Activated CD8-positive, alpha-beta T cell treated with anti-CD3 and anti-CD28 coated beads for 36 hours (primary cell): ENCODE measurements at regions not wholly inside any gene's neighbourhood (a gene's known extent, or its start where the extent isn't known, plus 50 kb on each side); places are given as distances from the start of the nearest gene placed in this dataset.

ENCODE experiments used
- ATAC-seq: fragments of 200-7000 bp; cut with Tn5 transposase; one replicate; pipeline ENCODE4 v1.10.0; 2021; ENCODE audit warnings: mild to moderate bottlenecking, moderate library complexity
- CTCF ChIA-PET: fragments of 350-600 bp; sonication (Branson Sonifier 250); formaldehyde crosslinking; loops from one replicate; lab custom pipeline; 2021; ENCODE audit warnings: antibody characterized with exemption; lab: Charles Lee
- POLR2A ChIA-PET: fragments of 350-600 bp; sonication (Branson Sonifier 250); formaldehyde crosslinking; loops from one replicate; lab custom pipeline; 2021; ENCODE audit warnings: antibody characterized with exemption; lab: Charles Lee
- DNase-seq: peaks from one replicate; pipeline ENCODE4 v3.0.0-alpha.2; 2020
- H3K27ac Mint-ChIP-seq: one replicate; pipeline ENCODE4 v1.8.0; 2021; ENCODE audit warnings: mild to moderate bottlenecking, mixed read lengths
- H3K27me3 Mint-ChIP-seq: one replicate; pipeline ENCODE4 v1.8.0; 2021; ENCODE audit warnings: mixed read lengths
- H3K36me3 Mint-ChIP-seq: one replicate; pipeline ENCODE4 v1.8.0; 2021; ENCODE audit warnings: low read depth, mixed read lengths
- H3K4me1 Mint-ChIP-seq: one replicate; pipeline ENCODE4 v1.8.0; 2021; ENCODE audit warnings: low read depth, mixed read lengths
- H3K4me3 Mint-ChIP-seq: one replicate; pipeline ENCODE4 v1.8.0; 2021; ENCODE audit warnings: mild to moderate bottlenecking, moderate library complexity, mixed read lengths
- H3K9me3 Mint-ChIP-seq: one replicate; pipeline ENCODE4 v1.8.0; 2021; ENCODE audit warnings: mixed read lengths
- intact Hi-C: fragments of 100-400 bp; cut with micrococcal nuclease; formaldehyde crosslinking; loops from one replicate; pipeline ENCODE4 v1.10.0; 2022
- TF ChIP-seq, protein P1 (sequence below): fragments of 200-600 bp; IDR thresholded peaks from one replicate; pipeline ENCODE4 v1.8.0; 2022; ENCODE audit warnings: antibody characterized with exemption, mild to moderate bottlenecking

DNA sequence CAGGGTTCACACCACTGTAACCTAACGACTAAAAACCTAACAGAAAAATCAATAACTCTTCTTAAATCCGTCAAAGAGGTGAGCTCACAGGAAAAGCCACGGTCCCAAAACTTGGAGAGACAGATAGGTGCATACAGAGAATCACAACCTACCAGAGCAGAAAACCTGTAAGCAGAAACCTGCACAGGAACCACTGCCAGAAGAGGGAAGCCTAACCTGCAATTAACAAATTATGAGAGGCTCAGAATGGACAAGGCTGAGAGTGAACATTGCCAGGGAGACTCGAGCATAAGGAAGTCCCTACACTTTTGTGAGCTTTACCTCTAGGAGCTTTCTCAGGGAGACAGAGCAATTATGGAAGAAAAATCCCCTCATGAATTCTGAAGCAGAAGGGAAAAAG is 156.2 kb upstream of the NETO1 start:
- intact Hi-C loops: no loop called here
- TF ChIP-seq, protein P1, sequence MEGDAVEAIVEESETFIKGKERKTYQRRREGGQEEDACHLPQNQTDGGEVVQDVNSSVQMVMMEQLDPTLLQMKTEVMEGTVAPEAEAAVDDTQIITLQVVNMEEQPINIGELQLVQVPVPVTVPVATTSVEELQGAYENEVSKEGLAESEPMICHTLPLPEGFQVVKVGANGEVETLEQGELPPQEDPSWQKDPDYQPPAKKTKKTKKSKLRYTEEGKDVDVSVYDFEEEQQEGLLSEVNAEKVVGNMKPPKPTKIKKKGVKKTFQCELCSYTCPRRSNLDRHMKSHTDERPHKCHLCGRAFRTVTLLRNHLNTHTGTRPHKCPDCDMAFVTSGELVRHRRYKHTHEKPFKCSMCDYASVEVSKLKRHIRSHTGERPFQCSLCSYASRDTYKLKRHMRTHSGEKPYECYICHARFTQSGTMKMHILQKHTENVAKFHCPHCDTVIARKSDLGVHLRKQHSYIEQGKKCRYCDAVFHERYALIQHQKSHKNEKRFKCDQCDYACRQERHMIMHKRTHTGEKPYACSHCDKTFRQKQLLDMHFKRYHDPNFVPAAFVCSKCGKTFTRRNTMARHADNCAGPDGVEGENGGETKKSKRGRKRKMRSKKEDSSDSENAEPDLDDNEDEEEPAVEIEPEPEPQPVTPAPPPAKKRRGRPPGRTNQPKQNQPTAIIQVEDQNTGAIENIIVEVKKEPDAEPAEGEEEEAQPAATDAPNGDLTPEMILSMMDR: no peak
- no peaks in the 10 kb centered on the region for H3K4me1 Mint-ChIP-seq
- H3K36me3 Mint-ChIP-seq: no peaks in the 10 kb centered on the region
- CTCF ChIA-PET: no interaction called here
- H3K4me3 Mint-ChIP-seq: no peak overlapping the region
- peaks cover 5% of the 10 kb centered on the region for H3K9me3 Mint-ChIP-seq
- H3K27me3 Mint-ChIP-seq: no peaks in the 10 kb centered on the region
- DNase-seq: no peak
- ATAC-seq: no peak
- no peak overlapping the region for H3K27ac Mint-ChIP-seq
- POLR2A ChIA-PET: no interaction called here

DNA sequence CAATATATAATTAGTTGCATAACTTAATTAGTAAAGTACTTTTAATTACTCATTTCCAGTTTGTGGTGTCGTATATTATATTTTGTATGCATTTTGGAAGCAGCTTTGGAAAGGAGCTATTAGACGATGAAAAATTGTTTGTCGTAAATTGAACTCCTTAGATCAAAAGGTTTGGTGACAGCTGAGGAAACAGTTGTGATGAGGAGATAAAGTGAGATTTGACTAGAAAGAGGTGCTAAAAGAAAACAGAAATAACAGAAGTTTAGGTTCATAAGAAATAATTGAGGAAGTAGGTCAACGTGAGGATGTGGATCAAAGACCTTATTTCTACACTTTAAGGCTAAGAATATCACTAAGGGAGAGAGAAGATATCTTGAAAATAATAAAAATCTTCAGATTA is 141.9 kb upstream of the NETO1 start:
- no peak overlapping the region for H3K4me3 Mint-ChIP-seq
- ChIA-PET POLR2A (no interaction called here), CTCF (no interaction called here)
- no peaks in the 10 kb centered on the region for H3K27me3 Mint-ChIP-seq
- H3K9me3 Mint-ChIP-seq: no peaks in the 10 kb centered on the region
- no peak for ATAC-seq
- H3K36me3 Mint-ChIP-seq: no peaks in the 10 kb centered on the region
- DNase-seq: no peak
- H3K4me1 Mint-ChIP-seq: no peaks in the 10 kb centered on the region
- intact Hi-C loops: no loop called here
- H3K27ac Mint-ChIP-seq: no peak overlapping the region
- TF ChIP-seq, protein P1: no peak

DNA sequence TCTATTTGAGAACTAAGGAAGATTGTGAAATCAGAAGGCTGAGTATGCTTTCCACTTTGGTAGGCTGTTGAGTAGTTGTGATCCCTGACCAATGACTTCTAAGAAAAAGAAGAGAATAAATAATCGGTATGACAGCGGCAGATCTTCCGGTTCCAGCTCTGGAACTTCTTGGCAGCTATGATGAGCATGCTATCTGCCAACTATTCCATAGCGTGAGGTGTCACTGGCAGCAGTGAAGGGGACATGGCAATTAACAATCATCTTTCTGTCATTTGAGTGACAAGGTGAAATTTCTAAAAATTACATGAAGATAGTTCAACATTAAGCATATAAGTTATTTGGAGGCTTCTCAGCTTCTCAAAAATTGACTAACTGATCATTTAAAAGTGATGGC is 140.1 kb upstream of the NETO1 start:
- no peaks in the 10 kb centered on the region for H3K9me3 Mint-ChIP-seq
- no peak overlapping the region for H3K4me3 Mint-ChIP-seq
- H3K27me3 Mint-ChIP-seq: no peaks in the 10 kb centered on the region
- H3K4me1 Mint-ChIP-seq: no peaks in the 10 kb centered on the region
- POLR2A ChIA-PET: interaction anchor here (0.7 kb wide), 1 partner anchor 24 kb away, joined by 3 read pairs; no protein-coding TSS in a partner anchor
- TF ChIP-seq, protein P1: no peak
- no peaks in the 10 kb centered on the region for H3K36me3 Mint-ChIP-seq
- CTCF ChIA-PET: no interaction called here
- H3K27ac Mint-ChIP-seq: no peak overlapping the region
- ATAC-seq (no peak), DNase-seq (no peak)
- intact Hi-C loops: no loop called here

DNA sequence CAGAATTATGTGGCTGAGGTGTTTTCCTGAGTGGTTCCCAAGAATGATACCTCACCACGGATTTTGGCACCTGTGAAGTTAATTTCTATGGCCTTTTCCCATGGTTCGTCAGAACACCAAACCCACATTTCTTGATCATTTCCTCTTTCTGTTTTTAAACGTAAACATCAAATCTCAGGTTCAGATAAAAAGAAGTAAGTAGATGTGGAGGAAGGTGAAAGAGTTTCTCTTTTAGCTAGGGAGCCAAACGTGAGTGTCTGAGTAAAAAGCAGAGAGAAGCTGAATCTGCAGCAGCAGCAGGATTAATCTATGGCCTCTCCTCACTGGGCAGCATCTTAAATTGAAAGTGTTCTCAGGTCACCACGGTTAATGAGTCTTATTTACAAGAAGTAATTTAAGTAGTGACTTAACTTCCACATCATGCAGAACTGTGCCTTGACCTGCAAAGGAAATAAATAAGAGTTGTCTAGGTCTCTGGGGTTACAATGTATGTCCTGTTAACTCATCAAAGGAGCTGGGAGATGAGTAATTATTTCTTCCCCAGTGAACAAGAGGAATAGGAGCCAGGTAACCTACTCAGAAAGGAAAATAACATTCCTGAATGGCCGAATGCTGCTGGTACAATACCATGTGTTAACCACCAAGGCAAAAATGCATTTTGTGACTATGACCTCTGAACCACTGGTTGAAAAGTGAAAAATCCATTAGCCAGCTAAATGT is 139.6 kb upstream of the NETO1 start:
- Mint-ChIP-seq H3K27ac (no peak overlapping the region), H3K9me3 (no peaks in the 10 kb centered on the region), H3K4me3 (no peak overlapping the region), H3K4me1 (no peaks in the 10 kb centered on the region), H3K27me3 (no peaks in the 10 kb centered on the region), H3K36me3 (no peaks in the 10 kb centered on the region)
- ATAC-seq: no peak
- DNase-seq: no peak
- intact Hi-C loops: no loop called here
- CTCF ChIA-PET: no interaction called here
- POLR2A ChIA-PET: interaction anchor here (0.7 kb wide), 1 partner anchor 24 kb away, joined by 3 read pairs; no protein-coding TSS in a partner anchor
- TF ChIP-seq, protein P1: no peak

DNA sequence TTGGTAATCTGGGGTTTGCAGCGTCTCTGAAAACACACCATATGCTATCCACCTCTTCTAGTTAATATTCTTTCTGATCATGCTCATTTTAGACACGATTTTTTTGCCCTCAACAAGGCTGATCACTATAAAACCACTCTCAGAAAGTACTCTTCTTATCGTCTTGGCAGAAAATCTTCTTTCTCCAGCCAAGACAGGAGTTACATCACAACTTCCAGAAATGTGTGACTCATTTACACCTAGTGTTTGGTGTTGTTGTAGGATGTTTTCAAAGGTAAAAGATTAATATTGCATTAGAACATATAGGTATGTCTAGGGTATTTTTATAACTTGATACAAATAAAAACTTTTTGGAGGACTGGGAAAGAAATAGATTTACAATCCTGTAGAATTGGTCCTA is 138.5 kb upstream of the NETO1 start:
- Mint-ChIP-seq H3K36me3 (no peaks in the 10 kb centered on the region), H3K4me1 (no peaks in the 10 kb centered on the region), H3K9me3 (no peaks in the 10 kb centered on the region), H3K27me3 (no peaks in the 10 kb centered on the region), H3K27ac (no peak overlapping the region), H3K4me3 (no peak overlapping the region)
- DNase-seq (no peak), ATAC-seq (no peak)
- intact Hi-C loops: no loop called here
- TF ChIP-seq, protein P1: no peak
- CTCF ChIA-PET: no interaction called here
- POLR2A ChIA-PET: no interaction called here
